Fibroblast of skin of back (primary cell): ENCODE measurements at regions not wholly inside any gene's neighbourhood (a gene's known extent, or its start where the extent isn't known, plus 50 kb on each side); places are given as distances from the start of the nearest gene placed in this dataset.
"Not testable (repeated sequence)": the region's sequence is repeated elsewhere in the genome, so short reads cannot be mapped to it uniquely, and the experiment has no call there.

Experiments used
- DNase-seq: peaks from one replicate; pipeline ENCODE4 v3.0.0-alpha.2; 2013

DNA sequence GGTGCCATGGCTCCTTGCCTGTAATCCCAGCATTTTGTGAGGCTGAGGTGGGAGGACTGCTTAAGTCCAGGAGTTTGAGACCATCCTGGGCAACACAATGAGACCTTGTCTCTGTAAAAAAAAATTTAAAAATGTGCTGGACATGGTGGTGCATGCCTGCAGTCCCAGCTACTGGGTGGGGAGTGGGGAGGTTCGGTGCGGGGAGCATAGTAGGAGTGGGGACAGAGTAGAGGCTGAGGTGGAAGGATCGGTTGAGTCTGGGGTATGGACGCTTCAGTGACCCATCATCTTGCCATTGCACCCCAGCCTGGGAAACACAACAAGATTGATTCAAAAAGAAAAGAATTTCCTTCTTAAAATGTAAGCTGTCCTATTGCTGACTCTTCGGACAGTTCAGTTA is 1490.0 kb upstream of the GBE1 start:
- DNase-seq = no peak

DNA sequence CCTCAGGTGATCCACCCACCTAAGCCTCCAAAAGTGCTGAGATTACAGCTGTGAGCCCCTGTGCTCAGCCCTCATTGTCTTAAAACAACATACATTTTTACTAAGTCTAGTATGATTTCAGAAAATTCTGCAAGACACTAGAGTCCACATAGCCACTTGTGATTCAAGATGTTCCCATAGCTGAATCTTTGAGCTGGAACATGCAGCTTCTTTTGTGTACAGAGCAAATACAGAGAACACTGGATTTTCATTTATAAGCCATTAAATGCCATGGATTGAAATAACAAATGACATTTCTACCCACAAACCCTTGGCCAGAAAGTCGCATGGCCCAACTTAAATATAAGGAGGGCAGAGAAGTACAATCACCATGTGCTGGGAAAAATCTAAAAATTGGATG is 1489.2 kb upstream of the GBE1 start:
- no peak for DNase-seq

DNA sequence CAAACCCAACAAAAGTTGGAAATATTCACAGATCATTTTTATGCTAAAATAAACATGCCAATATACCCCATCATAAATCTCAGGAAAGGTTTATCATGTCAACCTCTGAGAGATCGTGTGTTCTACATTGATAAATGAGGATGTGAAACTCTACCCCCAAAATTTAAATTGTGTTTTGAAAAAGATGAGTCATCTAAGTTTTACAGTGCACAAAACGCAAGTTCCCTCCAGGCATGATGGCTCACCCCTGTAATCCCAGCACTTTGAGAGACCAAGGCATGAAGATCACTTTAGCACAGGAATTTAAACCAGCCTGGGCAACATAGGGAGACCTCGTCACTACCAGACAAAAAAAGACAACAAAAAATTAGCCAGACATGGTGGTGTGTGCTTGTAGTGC is 1487.0 kb upstream of the GBE1 start:
- no peak for DNase-seq

DNA sequence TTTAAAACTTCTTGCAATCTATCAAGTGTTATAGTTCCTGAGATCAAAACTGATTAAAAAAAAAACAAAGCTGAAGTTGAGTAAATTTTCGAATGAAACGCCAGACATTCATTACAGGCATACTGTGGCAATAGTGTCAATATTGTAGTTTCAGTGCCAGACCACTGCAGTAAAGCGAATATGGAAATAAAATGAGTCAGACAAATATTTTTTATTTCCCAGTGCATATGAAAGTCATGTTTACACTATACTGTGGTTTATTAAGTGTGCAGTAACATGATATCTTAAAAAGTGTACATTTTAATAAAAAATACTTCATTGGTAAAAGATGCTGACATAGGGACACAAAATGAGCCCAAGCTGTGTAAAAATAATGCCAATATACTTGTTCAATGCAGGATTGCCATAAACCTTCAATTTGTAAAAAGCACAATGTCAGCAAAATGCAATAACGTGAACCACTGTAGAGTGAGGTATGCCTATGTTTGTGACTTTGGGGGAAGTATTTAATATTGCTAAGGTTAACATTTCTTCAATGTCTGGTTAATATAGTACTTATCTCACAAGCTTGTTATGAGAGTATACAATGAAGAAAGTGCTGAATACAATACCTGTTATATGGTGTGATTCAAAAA is 1473.9 kb upstream of the GBE1 start:
- no peak for DNase-seq

DNA sequence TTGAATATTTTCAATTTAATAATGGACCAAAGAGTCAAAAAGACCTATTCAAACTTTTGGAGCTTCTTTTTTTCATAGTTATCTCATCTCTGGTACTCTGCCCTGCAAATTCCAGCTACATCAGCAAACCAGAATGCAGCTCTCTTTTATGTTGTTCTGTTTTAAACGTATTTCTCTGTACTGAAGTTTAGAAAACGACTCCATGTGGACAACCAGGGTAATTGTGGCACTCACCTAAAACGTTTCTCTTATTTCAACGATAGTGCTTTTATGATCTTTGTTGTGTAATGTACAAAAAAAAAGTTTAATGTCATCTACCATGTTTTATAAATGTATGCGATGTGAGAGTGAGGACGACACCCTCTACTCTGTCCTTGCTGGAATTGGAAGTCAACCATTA is 1472.3 kb upstream of the GBE1 start:
- DNase-seq = no peak

DNA sequence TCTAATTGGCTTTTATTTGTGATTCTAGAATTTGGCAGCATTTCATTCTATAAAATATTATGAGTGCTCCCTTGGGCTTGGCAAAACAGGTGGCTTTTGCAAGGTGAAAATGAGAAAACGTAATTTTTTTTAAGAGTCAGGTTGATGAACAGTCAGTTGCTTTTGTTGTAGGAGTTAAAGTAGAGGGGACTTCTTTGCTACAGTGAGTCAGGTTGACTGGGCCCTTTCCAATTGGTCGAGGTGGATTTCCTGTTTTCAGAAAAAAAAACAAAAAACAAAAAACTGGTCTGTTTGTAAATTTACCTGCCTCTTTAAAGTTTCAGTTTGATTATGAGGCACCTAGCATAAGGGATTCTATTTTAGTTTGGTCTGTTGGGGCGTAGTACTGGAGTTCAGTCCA is 1469.4 kb upstream of the GBE1 start:
- DNase-seq = no peak

DNA sequence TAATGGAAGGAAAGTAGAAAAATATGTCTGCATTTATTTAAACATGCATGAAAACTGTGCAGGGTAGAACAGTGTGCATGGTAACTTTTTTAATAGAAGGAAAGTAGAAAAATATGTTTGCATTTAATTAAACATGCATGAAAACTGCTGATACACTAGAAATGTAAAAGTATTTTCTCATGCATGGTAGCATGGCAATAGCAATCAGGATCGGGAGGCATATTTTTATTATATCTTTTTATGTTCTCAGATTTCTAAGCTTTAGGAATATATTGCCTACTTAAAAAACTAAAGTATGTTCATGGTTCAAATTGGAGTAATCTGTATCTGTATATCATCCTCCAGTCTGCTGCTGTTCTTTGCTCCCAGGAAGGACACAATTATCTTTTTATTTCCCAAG is 1468.9 kb upstream of the GBE1 start:
- no peak for DNase-seq

DNA sequence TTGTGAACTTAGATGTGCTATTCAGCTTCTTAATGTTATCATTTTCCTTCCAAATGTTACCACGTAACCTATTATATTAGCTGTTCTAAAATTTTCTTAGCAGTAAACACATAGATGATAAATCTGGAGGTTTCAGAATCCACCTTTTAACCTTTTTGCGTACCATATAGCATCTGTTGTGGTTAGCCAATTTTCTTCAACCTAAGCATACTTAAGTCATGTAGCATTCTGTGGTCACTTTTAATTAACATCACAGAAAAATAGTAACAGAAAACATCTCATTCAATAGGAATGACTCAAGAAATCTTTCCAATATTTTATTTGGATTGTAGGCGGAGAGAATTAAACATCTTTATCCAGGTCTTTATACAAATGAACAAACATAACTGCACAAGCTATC is 1465.3 kb upstream of the GBE1 start:
- DNase-seq = no peak

DNA sequence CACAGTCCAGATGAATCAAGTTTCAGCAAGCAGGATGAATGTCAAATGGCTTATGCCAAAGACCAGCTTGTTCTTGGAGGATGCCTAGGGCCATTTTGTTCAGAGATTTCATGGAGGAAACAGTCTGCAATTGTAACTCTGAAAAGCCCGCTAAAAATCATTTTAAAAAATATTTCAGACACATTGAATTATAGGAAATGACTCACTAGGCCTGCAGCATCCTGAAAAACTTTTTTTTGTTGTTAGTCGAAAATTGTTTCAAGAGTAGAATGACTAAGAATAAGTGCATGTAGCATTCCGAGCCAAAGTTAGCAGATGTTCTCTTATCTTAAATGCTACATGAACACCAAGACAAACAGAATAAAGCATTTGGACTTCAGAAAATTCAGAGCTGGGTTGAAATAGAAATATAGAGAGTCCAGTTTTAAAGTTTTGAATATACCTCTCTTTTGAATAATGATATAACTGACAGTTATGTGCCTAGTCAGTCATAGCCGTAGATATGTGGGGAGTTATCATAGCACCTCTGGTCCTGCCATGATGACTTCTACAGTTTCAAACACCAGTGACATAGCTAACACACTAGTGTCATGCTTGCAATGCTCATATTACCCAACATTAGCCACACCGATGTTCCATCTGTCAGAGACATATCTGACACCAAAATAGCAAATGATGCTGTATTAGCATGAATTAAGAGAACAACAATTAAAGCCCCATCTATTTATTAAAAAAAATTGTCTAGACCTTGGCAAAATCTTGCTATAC is 1462.8 kb upstream of the GBE1 start:
- peak; percentile 86 for DNase-seq

DNA sequence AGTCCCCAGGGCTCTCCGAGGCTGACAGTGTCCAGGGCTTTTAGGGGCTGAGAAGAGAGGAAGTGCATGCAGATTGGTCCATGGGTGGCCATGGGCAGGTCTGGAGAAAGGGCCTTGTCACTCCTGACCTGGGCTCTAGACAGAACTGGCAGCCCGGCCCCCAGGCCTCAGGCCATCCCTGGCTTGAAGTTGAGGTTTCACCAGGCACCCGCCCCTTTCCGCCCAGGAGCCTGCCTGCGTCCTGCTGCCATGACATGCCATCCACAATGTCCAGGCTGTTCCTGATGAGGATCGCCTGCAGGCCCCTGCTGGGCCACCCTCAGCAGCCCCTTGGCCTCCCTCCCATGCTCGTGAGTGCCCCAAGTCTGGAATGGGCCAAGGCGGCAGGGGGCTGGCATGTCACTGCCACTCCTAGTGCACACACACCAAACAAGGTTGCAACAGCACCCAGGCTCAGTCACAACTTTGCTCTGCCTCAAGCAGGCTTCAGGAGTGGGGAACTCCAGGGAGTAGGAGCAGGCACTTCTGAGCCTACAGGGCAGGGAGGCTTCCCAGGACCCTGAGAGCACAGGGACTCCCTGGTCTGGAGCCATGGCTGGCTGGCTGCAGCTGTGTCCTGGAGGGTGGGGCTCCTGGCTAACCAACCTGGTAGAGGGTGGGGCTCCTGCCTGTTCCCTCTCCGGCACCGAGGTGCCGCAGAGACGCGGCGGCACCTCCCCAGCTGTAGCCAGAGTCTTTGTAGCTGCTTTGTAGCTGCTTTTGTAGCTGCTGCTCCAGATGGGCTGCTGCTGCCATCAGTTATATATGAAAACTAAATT is 1457.1 kb upstream of the GBE1 start:
- no peak for DNase-seq

DNA sequence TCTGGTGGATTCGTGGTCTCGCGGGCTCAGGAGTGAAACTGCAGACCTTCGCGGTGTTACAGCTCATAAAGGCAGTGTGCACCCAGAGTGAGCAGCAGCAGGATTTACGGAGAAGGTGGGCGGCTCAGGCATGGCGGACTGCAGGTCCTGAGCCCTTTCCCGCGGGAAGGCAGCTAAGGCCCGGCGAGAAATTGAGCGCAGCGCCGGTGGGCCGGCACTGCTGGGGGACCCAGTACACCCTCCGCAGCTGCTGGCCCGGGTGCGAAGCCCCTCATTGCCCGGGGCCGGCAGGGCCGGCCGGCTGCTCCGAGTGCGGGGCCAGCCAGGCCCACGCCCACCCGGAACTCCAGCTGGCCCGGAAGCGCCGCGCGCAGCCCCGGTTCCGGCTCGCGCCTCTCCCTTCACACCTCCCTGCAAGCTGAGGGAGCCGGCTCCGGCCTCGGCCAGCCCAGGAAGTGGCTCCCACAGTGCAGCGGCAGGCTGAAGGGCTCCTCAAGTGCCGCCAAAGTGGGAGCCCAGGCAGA is 1456.2 kb upstream of the GBE1 start:
- DNase-seq = not testable (repeated sequence)

DNA sequence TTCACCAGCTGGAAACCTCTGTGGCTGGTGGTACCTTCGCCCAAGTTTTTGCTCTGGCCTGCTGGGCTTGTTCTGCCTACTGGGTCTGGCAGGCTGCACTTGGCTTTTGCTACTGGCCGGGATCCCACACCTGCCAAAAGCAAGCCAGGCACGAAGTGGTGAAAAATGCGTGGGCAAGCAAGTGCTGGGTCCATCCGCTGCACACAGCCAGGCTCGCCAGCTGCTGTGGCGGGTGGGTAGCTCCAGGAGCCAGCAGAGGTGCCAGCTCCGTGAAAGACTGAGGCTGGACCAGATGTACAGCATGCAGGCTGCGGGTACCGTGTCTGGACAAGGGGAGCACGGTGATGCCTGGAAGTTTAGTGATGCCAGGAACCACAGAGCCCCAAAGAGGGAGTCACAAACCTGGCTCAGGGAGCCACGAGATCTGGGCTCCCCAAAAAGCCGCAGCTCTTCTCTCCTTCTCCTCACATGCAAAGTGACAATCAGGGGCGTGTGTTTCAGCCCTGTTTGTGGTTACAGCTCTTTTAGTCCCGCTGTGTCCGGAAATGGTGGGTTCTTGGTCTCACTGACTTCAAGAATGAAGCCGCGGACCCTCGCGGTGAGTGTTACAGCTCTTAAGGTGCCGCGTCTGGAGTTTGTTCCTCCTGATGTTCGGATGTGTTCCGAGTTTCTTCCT is 1455.6 kb upstream of the GBE1 start:
- DNase-seq = no peak

DNA sequence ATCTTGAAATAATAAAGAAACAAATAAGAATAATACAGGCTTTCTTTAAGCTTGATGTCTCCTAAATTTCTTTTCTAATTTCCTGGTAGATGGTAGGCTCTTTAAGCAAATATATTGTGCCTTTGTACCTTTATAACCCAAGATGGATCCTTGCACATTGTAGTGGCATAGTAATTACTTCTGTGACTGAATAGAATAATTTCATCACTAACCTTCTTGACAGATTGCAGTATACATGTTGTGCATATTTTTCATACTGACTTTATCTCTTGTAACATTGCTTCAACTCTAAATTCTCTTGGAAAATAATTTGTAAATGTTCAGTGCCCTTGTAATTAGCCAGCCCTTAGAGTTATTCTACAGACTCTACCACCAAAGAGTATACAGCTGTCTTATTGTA is 1433.8 kb upstream of the GBE1 start:
- no peak for DNase-seq

DNA sequence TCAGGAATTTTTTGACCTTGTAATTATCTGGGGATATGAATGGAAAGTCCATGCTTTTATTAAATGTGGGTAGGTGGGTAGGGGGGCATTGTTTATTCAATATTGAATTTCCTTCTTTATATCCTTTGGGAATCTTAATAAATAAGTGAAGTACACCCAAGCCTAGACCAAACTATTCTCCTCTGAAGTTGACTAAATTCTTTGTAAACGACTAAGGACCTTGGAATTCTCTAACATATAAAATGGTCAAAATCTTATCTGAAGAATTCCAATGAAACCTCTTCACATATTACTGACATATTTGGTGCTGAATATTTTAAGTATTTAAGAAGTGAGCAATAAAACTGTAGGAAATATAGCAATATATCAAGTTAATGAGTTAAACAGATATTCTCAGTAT is 1432.1 kb upstream of the GBE1 start:
- peak; percentile 86 for DNase-seq

DNA sequence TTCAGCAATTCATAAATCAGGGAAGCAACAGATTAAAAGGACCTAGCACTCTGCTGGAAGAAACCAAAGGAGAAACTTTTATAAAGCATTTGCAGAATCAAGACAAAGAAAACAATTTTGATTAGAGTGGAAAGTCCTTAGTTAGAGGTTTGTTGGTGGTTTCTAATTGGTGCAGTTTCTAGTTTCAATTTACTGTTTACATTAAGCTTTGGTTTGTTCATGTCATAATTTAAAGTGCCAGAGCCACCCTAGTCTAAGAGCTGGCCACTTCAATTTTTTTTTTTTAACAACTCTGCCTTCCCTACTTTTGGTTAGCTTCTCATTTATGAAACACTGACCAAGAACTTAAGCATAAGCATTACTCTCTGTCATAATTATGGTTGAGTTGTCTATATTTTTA is 1428.2 kb upstream of the GBE1 start:
- no peak for DNase-seq

DNA sequence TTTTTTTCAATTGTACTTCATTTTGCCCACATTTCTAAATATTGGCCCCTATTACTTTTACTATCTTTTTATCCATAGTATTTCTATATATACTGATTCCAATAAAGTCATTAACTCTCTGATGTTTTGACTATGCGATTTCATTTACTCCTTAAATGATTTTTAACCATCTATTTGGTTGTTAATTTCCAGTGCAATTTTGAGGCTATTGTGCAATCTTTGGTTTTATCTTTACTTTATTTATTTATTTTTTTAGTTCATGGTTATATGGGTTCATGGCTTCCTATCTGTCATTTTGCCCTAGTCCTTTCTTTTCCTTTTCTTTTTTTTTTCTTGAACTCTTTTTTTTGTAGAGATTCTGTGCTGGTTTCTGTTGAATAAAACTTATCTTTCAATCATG is 1408.0 kb upstream of the GBE1 start:
- no peak for DNase-seq

DNA sequence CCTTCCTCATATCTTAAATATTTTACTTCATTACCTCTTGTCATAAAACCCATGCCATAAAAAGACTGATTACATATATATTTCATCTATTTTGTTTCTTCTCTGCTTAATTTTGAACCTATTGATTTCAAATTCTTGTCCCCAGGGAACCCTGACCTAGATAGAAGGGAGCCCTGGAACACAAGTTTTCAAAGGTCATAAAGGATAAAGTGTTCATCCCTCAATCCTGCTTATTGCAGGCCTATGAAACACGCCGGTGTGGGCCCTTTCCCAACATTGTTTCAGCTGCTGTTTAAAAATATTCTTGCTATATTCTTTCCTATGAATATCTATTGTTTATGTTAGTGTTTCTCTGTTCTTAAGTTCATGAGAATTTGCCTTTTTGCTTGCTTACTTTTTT is 1389.5 kb upstream of the GBE1 start:
- no peak for DNase-seq

DNA sequence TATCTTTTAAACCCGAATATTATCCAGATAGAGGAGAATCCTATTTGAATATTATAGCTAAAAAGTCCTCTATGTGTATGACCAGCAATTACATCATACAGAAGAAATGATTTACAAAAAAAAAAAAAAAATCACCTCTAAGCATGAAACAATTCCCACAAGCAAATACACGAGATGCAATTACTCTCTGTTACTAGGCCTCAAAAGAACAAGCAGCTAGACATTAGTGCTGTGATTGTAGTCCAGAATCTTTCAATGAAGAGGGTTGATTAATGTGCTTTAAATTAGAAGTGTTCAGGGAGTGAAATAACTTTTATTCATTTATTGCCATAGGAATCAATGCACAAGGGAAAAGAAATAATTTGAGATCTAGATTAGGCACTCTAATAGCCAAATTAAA is 1379.5 kb upstream of the GBE1 start:
- DNase-seq = no peak

DNA sequence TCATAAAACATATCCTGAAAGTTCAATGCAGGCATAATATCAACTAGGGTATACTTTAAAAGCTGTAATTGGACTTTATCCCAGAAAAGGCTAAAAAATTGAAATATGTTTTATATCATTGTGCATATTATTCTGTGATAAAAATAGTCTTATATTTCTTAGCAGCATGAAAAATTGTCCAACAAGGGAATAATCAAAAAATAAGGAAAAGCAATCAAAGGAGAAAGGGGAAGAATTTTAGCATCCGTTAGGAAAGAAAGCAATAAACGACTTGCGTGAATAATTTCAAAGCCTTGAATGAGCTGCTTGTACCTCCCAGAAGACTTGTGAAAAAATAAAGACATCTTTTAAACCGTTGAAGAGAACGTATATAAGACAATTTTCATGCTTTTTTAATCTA is 1369.8 kb upstream of the GBE1 start:
- no peak for DNase-seq

DNA sequence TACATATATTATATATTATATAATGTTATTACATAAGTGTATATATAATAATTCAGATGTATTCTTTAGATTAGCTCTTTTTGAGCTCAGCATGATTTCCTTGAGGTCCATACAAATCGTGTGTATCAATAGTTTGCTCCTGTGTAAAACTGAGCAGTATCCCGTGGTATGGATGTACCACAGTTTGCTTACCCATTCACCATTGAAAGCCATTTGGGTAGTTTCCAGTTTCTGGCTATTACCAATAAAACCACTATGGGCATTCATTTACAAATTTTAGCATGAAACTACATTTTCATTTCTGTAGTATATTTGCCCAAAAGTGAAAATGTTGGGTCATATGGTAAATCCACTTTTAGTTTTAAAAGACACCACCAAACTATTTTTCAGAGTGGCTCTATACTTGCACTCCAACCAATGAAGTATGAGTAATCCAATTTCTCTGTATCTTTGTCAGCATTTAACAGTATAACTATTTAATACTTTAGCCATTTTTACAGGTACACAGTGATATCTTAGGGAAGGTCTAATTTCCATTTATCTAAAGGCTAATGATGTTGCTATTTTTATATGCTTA is 1361.4 kb upstream of the GBE1 start:
- no peak for DNase-seq

DNA sequence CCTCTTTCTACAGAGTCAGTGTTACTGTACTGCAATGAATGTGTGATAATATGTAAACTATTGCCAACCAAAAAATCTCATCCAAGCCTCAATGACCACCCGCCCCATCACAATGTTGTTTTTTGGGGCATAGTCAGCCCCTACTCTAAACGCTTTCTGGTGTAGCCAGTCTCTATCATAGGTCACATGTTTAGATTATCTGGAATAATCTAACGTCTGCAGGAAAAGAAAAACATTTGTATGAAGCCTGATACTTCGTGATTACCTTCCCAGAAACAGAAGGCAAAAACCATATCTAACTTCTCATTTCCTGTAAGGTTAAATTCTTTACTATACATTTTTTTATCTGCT is 1331.8 kb upstream of the GBE1 start:
- DNase-seq = no peak

DNA sequence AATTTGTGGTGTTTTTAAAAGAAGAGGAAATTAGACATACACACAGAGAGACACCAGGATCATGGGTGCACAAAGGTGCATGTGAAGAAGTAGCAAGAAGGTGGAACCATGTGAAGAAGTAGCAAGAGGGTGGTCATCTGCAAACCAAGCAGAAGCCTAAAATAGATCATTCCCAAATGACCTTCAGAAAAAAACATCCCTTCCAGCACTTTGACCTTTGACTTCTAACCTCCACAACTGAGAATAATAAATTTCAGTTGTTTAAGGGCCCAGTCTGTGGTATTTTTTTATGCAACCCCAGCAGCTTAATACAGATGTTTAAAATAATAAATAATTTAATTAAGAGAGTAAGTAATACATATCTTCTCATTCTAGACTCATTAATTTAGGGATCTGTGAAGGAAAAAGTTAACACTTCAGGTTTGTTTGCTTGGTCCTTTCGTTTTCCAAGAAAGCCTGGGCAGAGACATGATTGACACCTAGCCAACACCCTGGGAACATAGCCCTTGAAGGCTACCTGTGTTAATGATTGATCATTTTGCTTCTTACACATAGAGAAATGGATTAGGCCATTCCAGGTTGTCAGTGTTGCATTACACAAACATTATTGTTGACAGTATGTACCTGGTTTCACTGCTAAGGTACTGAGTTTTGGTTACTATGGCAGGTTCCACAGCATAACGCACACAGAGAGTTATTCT is 1331.2 kb upstream of the GBE1 start:
- no peak for DNase-seq
